GM18519 (cell line): ENCODE measurements at regions not wholly inside any gene's neighbourhood (a gene's known extent, or its start where the extent isn't known, plus 50 kb on each side); places are given as distances from the start of the nearest gene placed in this dataset.

Experiments used
- ATAC-seq: cut with Tn5 transposase; IDR thresholded peaks from one replicate; pipeline ENCODE4 v1.9.1; 2021; ENCODE audit warnings: mild to moderate bottlenecking, moderate library complexity; ENCODE audit not compliant: unreplicated experiment, low FRiP score

DNA sequence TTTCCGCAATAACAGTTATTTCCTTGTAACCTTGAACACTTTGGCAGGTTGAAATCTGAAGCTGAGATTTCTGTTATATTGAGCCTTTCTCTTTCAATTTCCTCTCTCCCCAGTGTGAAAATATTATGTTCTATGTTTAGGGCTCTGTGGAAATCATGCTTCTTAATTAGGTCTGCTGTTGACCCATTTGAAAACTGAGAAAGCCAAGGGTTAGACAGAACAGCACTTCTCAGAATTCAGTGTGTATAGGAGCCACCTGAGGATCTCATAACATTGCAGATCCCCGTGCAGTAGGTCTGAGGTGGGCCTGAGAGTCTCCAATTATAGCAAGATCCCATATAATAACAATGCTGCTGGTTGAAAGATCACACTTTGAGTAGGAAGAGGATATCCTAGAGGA is 230.2 kb upstream of the NT5C1B start:
- ATAC-seq, result no peak

DNA sequence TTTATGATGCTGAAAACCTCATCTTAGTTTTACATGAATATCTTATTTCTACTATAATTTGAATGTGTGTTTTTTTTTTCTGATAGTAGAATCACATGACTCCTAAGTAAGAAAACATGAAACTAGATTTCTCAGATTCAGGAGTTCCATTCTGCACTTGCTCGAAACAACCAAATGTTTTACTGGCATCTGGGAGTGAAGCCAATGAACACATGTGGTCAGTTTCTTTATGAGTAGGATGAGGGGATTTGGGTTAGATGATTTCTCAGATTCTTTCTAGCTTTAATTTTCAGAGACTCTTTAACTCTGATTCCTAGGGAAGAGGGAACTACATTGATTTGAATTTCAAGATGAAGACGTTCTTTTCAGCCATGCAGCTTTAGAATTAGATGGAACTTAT is 225.0 kb upstream of the NT5C1B start:
- no peak for ATAC-seq

DNA sequence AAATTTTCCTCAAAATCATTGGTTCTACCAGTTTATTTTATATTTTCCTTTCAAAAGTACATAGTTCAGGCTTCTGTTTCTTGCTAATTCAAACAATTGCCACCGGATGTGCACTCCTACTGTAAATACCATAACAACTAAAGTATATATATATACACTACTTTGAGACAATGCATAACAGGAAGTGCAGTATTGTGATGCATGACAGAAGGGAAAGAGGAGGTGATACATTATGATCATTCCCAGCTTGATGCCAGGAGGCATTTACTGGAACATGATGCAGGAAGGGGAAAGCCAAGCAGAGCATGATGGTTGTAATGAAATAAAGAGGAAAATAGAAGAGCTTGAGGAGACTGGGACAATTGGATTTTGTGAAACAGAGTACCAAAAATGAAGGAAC is 215.2 kb upstream of the NT5C1B start:
- no peak for ATAC-seq

DNA sequence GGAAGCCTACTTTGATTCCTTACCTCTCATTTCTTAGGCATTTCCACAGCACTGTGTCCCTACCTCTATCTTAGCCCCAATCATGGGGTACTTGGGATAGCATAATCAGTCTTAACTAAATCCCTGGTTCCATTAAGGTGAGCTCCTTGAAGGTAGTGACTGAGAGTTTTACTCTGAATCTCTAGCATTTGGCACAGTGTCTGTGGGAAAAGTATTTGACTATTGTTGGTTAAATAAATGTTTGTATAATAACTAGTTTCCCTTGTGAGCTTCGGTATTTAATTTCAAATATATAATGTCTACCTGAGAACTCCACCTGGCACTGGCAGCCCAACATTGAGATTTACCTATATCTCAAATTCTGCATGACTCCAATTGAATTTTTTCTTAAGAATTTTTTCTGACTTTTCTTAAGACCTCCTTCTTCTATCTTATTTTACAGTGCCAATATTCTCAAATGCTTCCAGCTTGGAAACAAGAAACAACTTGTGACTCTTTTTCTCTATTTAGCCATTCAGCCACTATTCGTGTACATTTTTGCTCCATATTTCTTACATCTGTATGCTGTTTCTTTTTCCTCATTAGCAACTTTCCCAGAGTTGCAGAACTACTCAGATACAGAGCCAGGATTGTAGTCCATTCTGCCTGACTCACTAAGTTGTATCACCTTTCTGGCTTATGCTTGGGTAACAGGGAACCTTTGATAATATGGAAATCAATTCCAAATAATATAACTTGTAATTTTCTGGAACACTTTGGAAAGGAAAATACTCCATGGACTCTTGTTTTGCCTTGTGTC is 214.0 kb upstream of the NT5C1B start:
- no peak for ATAC-seq

DNA sequence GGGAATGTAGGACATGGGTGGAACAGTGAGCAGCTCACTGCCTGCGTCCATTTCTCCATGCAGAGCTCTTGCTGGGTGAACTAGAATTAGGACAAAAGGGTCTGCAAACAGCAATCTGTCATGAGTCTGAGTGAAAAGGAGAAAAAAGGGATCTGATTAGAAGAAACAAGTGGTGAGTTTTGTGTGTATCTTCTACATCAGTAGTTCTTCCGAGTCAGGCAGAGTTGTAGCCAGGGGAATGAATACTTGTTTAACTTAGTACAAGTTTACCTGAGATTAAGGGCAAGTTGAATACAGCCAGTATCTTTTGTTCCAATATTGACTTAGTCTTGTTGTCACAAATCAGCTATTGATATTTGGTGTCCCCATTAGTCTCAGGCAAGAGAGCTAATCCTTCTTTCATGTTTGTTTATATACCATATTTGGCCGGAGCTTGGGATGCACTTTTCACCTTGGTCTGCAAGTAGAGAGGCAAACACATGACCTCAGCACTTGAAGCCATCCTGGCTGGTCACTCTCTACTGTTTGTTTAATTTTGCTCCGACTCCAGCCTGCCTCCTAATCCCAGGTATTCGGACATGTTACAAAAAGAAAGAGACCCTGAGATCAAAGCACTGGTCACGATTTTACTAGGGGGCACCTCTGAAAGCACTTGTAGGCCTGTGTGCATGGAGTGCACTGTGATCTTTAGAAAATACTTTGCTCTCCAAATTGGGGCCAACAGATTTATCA is 211.0 kb upstream of the NT5C1B start:
- no peak for ATAC-seq

DNA sequence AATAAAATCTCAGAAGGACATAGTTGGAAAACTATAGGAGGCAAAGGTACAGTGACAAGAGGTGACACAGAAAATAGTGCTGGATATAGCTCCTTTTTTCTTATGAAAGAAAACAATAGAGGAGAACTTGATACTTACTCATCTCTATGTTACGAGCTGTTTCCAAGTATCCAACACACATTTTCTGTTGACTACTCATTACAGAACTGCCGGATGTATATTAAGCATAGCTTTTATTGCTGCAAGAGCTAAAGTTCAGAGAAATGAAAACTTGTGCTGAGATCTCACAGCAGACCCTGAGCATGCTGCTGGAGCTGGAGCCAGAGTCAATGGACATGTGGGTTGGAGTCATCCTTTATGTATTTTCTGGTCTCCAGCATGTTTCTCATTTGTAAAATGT is 210.0 kb upstream of the NT5C1B start:
- ATAC-seq, result no peak

DNA sequence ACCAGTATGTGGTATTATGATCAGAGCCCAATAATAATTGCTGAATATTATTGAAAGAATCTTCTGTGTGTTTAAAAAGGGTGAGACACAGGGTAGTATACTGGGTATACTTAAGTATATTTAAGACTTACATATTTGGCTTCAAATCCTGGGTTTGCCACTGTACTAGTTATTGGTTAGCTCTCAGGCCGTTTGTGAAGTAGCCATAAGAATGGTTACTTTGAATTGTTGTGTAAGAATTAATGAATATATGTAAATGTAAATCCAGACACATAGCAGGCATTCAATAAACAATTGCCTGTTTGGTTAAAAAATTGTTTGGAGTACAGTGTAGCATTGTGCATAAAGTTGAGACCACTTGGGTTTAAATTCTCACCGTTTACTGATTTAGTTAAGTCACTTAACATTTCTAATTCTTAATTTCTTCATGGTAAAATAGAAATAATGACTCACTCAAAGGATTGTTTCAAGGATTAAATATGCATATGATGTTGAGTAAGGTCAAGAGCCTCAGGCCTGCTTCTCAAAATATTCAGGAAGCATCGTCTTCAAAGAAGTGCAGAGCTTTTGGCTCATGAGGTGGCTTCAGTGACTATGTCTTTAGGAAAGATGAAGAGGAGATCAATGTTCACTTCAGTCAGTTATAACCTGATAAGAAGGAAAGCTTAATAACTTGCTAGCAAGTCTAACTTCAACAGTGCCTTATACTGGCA is 207.9 kb upstream of the NT5C1B start:
- ATAC-seq, result no peak

DNA sequence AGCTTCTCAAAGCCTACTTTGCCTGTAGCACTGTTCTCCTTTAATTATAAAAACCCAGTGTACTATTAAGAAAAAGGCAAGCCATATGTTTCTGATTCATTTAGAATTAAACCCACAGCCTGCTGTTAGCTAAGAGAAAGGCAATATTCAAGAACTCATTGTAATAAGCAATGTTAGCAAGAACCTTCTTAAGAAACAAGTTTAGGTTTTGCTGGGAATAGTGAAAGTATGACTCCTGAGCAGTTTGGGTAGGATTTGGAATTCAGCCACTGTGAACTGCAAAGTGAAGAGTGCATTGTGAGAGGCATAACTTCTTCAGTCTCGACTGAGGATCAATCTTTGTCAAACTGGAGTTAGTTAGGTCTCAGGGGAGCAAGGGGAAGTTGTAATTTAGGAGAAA is 206.5 kb upstream of the NT5C1B start:
- ATAC-seq, result no peak

DNA sequence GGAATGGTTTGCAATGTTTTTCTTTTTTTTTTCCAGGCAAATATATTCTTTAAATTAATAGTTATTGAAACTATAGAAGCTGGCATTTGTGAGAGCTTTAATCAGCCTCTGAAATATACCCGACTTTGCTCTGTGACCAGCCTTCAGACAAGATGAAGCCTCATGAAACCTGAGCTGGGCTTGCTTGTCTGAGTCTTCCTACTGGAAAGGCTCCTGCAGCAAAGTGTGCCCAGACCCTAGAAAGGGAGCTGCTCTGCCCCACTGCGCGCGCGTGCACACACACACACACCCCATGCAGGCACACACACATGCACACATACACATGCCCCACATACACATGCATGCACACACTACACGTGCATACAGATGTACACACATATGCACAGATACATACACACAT is 203.3 kb upstream of the NT5C1B start:
- ATAC-seq, result no peak

DNA sequence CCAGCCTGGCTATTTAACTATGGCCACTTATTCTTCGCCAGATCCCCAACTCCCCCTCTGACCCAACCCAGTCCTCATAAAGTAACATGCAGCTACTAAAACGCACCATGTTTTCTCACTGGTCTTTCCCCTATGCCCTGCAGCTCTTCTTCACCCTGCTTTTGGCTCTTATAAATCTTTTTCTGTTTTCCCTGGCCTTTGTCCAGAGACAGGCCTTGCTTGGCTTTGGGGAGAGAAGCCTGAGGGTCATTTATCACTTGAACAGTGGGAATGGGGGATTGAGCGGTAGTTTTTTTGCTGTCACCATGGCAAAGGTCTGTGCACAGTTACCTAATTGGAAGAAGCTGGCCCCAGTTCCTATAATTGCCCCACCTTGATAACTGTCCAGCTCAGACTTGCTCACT is 202.9 kb upstream of the NT5C1B start:
- ATAC-seq, result no peak

DNA sequence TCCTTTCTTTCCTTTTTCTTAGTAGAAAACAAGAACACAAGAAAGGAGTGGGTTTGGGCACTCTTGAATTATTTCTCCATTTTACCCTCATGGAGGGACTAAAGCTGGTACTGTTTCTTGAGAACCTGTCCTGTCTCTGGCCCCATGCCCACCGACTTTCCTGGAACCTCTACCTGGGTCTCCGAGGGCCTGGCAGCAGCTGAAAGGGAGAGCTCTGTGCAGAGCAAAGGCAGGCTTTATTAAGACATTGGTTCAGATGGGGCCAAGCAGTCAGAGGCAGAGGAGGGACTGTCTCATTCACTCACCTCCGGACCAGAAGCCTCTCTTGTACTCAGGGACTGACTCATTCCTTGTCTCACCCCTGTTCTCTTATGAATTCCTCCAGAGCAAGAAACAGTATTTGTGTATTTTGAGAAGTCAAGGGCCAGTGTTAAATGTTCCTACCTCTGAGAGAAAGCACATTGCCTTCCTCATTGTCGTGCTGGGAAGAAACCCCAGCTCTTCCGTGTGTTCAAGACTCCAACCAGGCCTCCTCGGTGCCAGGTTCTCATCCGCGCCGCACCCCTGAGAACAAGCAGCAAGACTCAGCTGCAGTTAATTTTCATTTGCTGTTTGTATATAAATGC is 201.9 kb upstream of the NT5C1B start:
- ATAC-seq, result no peak

DNA sequence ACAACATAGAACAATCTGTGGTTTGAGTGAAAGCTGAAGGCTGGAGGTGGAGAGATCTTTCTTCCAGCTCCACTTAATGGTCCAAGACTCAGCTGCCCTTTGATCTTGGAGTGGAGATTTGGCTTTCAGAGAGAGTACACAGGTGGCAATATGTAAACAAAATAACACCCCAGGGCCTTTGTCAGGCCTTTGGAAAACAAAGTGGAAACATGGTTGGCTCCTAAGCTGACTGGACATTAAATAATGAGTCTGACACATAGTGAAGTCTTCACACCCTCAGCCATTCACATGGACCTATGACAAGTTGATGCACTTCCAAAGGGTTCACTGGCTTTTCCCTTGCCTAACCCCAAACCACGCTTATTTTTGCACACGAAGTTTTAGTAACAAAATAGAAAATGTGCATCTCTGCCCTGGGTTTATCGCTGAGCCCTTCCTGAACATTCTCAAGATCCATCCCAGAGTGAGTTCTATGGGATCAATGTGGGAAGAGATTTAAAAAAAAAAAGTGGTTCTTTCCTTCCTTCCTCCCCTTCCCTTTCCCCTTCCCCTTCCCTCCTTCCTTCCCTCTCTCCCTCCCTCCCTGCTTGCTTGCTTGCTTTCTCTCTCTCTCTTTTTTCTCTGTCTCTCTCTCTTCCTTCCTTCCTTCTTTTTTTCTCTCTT is 201.3 kb upstream of the NT5C1B start:
- no peak for ATAC-seq

DNA sequence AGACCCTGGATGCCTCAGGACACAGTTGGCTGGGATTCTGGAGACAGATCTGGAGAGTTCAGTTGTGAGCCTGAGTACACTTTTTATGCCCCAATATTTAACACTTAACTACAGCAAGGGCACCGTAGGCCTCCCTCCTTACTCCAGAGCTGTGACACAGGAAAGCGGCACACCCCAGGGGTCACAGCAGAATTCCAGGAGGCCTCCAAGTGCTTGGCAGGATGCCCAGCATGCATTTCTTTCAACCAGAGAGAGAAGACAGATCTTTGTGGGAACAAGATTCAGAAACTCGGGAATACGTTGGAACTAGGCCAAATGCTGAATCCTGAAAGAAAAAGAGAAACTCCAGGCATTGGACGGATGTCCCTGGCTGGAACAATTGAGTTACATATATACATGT is 199.2 kb upstream of the NT5C1B start:
- no peak for ATAC-seq

DNA sequence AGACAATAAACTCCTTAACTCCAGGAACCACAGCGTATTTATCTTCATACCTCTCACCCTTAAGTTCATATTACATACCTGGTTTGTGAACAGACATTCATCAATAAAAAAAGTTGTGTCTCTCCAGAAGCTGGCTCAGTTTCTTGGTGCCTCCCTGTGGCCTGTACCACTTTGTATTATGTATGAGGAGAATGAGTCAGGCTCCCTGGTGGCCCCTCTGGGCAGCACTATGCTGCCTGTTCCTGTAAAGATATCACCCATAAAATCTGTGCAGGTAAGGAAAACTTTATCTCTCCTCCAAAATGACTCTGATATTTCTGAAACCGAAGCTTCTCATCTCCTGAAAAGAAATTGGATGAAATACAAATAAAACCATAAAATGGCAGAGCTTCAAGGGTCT is 198.4 kb upstream of the NT5C1B start:
- ATAC-seq, result no peak

DNA sequence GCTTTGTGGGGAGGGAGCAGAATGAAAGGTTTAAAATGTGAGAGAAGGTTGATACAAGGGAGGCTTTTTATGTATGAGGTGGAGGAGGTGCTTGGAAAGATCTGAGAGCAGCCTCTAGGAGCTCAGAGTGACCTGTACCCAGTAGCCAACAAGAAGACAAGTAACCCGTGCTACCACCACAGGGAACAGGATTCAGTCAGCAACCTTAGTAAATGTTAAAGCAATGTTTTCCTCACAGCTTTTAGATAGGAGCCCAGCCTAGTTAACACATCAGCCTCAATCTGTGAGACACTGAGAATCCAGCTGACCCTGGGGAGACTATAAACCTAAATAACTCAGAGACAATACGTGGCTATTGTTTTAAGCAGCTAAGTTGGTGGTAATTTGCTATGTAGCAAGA is 194.9 kb upstream of the NT5C1B start:
- ATAC-seq, result no peak

DNA sequence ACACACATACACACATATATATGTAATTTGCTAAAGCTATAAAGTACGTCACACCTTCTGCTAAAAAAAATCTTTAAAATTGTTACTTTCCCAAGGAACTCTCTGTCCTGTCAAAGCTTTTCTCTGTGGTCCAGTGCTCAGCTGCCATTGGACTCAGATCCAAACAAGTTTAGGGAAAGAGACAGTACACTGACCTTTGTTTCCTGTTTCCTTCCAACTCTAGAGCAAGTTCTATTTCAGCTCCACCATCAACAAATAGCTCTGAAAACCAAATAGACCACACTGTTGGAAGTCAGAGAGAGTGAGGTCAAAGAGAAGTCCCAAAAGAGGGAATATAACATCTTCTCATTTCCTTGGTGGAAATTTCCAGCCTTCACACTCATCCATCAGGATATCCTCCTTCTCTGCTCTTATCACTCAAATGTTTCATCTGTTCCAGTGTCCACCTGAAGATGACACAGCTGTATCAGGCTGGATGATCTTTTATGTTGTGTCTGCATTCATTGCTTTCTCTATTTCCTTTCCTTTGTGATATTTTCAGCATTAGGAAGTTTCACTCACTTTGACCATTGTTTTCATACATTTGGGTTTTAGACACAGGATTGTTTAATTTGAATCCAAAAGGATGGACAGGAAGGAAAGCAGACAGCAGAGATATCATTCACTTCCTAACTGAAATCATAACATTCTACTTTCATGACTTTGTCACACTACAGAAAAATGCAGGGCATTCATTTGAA is 192.3 kb upstream of the NT5C1B start:
- ATAC-seq, result no peak

DNA sequence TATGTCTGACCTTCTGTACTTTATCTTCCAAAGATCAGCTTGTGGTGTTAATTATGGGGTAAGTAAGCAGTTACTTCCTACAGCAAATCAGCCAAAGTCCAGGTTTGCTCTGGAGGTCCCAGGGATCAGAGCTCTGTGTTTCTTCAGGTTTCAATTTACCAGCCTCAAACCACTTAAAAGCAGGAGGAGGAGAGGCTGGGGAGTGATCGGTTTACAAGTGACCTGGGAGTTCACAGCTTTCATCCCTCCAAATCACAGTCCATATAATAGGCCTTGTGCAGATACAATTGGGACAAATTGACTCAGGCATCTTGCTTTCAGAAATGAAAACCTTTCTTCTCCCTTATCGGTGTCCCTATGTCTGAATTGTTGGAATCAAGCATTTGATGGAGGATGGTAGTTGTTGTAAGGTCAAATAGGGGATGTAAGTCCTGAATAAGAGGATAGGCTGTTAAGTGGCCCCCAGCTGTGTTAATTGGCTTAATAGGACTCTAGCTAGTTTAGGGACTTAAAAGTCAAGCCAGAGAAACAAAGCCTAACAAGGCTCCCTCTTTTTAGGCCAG is 188.0 kb upstream of the NT5C1B start:
- ATAC-seq, result no peak

DNA sequence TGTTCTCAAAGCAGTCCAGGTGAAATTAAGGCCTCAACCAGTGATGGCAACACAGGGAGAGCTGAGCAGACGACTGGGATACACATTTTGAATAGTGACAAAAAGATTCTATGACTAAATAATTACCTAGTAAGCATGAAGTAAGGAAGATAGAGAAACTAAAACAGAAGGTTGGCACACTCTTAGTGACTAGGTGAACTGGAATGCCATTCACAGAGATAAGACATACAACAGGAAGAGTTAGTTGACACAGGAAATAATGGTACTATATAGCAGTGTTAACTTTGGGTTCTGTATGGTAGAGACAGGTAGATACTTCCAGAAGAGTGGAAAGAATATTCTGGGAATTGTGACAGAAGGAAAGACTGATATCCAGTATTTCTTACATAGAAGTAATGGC is 181.8 kb upstream of the NT5C1B start:
- ATAC-seq, result no peak

DNA sequence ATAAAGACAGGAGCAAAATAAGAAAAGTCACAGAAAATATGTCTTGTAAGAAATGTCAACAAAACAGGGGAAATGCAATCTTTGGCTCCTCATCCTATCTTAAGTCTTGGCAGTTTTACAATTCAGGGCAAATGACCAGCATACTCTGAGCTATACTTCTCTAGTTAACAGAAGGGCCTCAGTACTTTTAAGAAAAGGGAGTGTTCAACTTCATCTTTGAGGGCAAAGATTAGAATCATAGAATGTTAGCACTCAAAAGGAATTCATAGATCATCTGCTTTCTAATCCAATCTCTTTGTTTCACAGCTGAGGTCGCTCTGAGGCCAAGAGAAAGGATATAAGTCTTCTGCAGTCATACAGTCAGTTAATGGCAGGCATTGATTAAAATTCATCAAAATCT is 174.0 kb upstream of the NT5C1B start:
- no peak for ATAC-seq

DNA sequence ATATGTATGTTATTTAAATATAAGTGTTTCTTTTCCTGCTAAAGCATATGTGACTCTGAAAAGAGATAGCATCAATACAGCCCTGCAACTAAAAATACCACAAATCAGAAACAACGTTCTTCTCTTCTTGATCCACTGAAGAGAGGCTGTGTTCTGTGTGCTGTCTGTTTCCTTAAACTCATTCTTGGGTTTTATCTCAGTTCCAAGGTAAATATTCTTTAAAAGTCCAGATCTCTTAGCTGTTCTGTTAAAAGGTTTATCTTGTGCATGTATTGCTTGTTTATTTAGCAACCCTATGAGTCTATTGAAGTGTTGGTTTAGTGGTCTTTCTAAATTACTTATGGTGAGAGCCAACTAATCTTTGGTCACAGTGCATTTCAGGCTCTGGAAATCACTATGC is 173.3 kb upstream of the NT5C1B start:
- no peak for ATAC-seq
